AG04450 (cell line): ENCODE measurements at regions not wholly inside any gene's neighbourhood (a gene's known extent, or its start where the extent isn't known, plus 50 kb on each side); places are given as distances from the start of the nearest gene placed in this dataset.
"Not testable (repeated sequence)": the region's sequence is repeated elsewhere in the genome, so short reads cannot be mapped to it uniquely, and the experiment has no call there.

Source experiments
- CTCF ChIA-PET: fragments of 300-600, 350-600 bp; formaldehyde crosslinking; extraction: SDS; loops from one replicate; lab custom pipeline; 2022; ENCODE audit warnings: antibody characterized with exemption, inconsistent platforms; lab: Charles Lee
- POLR2A ChIA-PET: fragments of 350-600 bp; formaldehyde crosslinking; extraction: SDS; loops from one replicate; lab custom pipeline; 2021; ENCODE audit warnings: antibody characterized with exemption, inconsistent platforms; lab: Yijun Ruan, JAX
- DNase-seq: peaks from one replicate; pipeline ENCODE4 v3.0.0-alpha.2; 2011; ENCODE audit warnings: low read depth, low spot score
- H3K27ac ChIP-seq: one replicate; pipeline ENCODE4 v1.5.1; 2012; ENCODE audit warnings: low read depth, low read length, control low read depth
- H3K27me3 ChIP-seq: one replicate; pipeline ENCODE4 v1.6.0; 2012; ENCODE audit warnings: low read length; ENCODE audit not compliant: control insufficient read depth, insufficient read depth
- H3K4me3 ChIP-seq: 2 replicates; pipeline ENCODE4 v1.5.1; 2011; ENCODE audit warnings: mild to moderate bottlenecking, low read depth, low read length, control low read depth
- H3K9me3 ChIP-seq: 2 replicates; pipeline ENCODE4 v1.5.1; 2012; ENCODE audit warnings: low read length; ENCODE audit not compliant: control insufficient read depth, insufficient read depth
- CTCF ChIP-seq: IDR thresholded peaks from 2 replicates; pipeline ENCODE4 v1.5.1; 2011; ENCODE audit warnings: low read depth, low read length, control low read depth, inconsistent platforms

- H3K27ac ChIP-seq = no peak overlapping the region
- H3K9me3 ChIP-seq = no peaks in the 10 kb centered on the region
- POLR2A ChIA-PET = no interaction called here
- CTCF ChIA-PET = interaction anchor here (1.0 kb wide), 1 partner anchor 402 kb away, joined by 3 read pairs; no protein-coding TSS in a partner anchor
- no peak for TF ChIP-seq CTCF
- no peaks in the 10 kb centered on the region for H3K27me3 ChIP-seq
- no peak overlapping the region for H3K4me3 ChIP-seq
- DNase-seq = no peak
Observed at GRCh38 chr7:12032146-12032545, 178.9 kb upstream of the TMEM106B start.

GRCh38 chr7:12043457-12043856, 167.6 kb upstream of the TMEM106B start:
- H3K27me3 ChIP-seq, H3K9me3 ChIP-seq, POLR2A ChIA-PET, CTCF ChIA-PET, H3K4me3 ChIP-seq: not testable (repeated sequence)
- H3K27ac ChIP-seq = peak overlapping the region; percentile 43
- DNase-seq = peak; percentile 29

GRCh38 chr7:12052211-12052610, 158.9 kb upstream of the TMEM106B start:
- no peak for TF ChIP-seq CTCF
- H3K4me3 ChIP-seq = no peak overlapping the region
- POLR2A ChIA-PET = no interaction called here
- peaks cover 4% of the 10 kb centered on the region; the same call in 1 of the 2 replicates for H3K9me3 ChIP-seq
- CTCF ChIA-PET = interaction anchor here (0.8 kb wide), 1 partner anchor 16 kb away, joined by 3 read pairs; no protein-coding TSS in a partner anchor
- H3K27me3 ChIP-seq = no peaks in the 10 kb centered on the region
- no peak overlapping the region for H3K27ac ChIP-seq
- no peak for DNase-seq

- POLR2A ChIA-PET = no interaction called here
- no peak for TF ChIP-seq CTCF
- CTCF ChIA-PET = no interaction called here
- Histone ChIP-seq H3K27me3 (no peaks in the 10 kb centered on the region), H3K27ac (no peak overlapping the region), H3K4me3 (no peak overlapping the region), H3K9me3 (peaks cover 4% of the 10 kb centered on the region; the same call in 1 of the 2 replicates)
- DNase-seq = no peak
Observed at GRCh38 chr7:12053561-12053960, 157.5 kb upstream of the TMEM106B start.

GRCh38 chr7:12054830-12055229, 156.3 kb upstream of the TMEM106B start:
- TF ChIP-seq CTCF = no peak
- H3K9me3 ChIP-seq = peaks cover 4% of the 10 kb centered on the region; the same call in 1 of the 2 replicates
- no peak overlapping the region for H3K27ac ChIP-seq
- POLR2A ChIA-PET = no interaction called here
- no peak overlapping the region for H3K4me3 ChIP-seq
- H3K27me3 ChIP-seq = no peaks in the 10 kb centered on the region
- DNase-seq = no peak
- CTCF ChIA-PET = interaction anchor here (0.9 to 1.6 kb wide), 2 partner anchors 11 to 628 kb away, joined by 3 read pairs; no protein-coding TSS in a partner anchor
